Small intestine (tissue), 7 donors: ENCODE measurements at regions not wholly inside any gene's neighbourhood (a gene's known extent, or its start where the extent isn't known, plus 50 kb on each side); places are given as distances from the start of the nearest gene placed in this dataset.

Source experiments
- DNase-seq, 2 donors: peaks; one replicate each; pipeline versions ENCODE4 v3.0.0 to v3.0.0-alpha.2; 2013
- FAIRE-seq: peaks from 2 replicates; lab custom pipeline; 2012; peaks lifted over from hg19 to GRCh38; lab: Jason Lieb, UNC
- H3K27ac ChIP-seq, 3 donors: one replicate each; pipeline ENCODE4 v1.5.1; 2013; ENCODE audit warnings: low read length in 2 of 3, mild to moderate bottlenecking in 2 of 3, control low read depth in 1 of 3, inconsistent platforms in 1 of 3, low read depth in 1 of 3, moderate library complexity in 1 of 3
- H3K27me3 ChIP-seq, 3 donors: one replicate each; pipeline ENCODE4 v1.6.1; 2013; ENCODE audit warnings: low read length in 3 of 3, inconsistent platforms in 1 of 3; ENCODE audit not compliant: control insufficient read depth in 3 of 3, insufficient read depth in 3 of 3
- H3K36me3 ChIP-seq, 3 donors: one replicate each; pipeline ENCODE4 v1.6.1; 2013; ENCODE audit warnings: low read length in 3 of 3, inconsistent platforms in 1 of 3, low read depth in 1 of 3, mild to moderate bottlenecking in 1 of 3, moderate library complexity in 1 of 3; ENCODE audit not compliant: control insufficient read depth in 3 of 3, insufficient read depth in 2 of 3
- H3K4me1 ChIP-seq, 3 donors: one replicate each; pipeline ENCODE4 v1.6.1; 2013; ENCODE audit warnings: low read length in 2 of 3, inconsistent platforms in 1 of 3, low read depth in 1 of 3, mild to moderate bottlenecking in 1 of 3, moderate library complexity in 1 of 3; ENCODE audit not compliant: control insufficient read depth in 3 of 3, insufficient read depth in 2 of 3
- H3K4me3 ChIP-seq, 3 donors: one replicate each; pipeline ENCODE4 v1.5.1; 2013; ENCODE audit warnings: low read length in 3 of 3, control low read depth in 1 of 3, inconsistent platforms in 1 of 3, low read depth in 1 of 3, mild to moderate bottlenecking in 1 of 3, moderate library complexity in 1 of 3
- H3K9me3 ChIP-seq, 2 donors: one replicate each; pipeline ENCODE4 v1.6.1; 2013; ENCODE audit warnings: low read depth in 1 of 2, low read length in 1 of 2; ENCODE audit not compliant: control insufficient read depth in 2 of 2, insufficient read depth in 1 of 2
- WGBS, 3 donors: extraction: QIAGEN DNeasy Blood & Tissue Kit; methylation state at CpG; one replicate each; pipeline ENCODE4 v1.1.7; 2013; 5-methylcytosine and 5-hydroxymethylcytosine counted together
- donor health status: healthy with polysubstance abuse.
- donor health status: control.
- donor health status: control.
- donor health status: Bipolar disorder and iron deficiency.
- donor health status: healthy.

DNA sequence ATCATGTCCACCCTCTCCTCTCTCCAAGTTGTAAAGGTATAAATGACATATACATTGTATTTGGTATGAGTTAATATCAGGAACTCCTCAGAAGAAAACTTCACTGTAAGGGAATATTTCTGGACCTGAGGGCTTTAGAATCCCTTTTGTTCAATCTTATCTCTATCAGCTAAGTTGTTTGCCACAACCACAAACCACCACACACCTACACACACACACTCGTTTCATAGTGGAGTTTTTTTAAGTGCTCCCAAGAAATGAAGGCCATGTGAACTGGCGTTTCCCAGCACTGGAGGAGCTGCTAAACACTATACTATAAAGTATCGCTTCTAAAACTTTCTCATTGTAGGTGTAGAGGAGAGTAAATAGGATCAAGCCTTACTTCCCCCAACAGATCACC, 64.8 kb upstream of the GHITM start:
- Histone ChIP-seq H3K27ac (no peak overlapping the region), H3K36me3 (no peaks in the 10 kb centered on the region), H3K27me3 (peaks cover 0 to 3% (median 0%) of the 10 kb centered on the region in 3 donors), H3K9me3 (no peaks in the 10 kb centered on the region), H3K4me3 (no peak overlapping the region), H3K4me1 (no peaks in the 10 kb centered on the region)
- FAIRE-seq (no peak), DNase-seq (no peak)
- 49 to 66% (median 50%) methylated on average over 3 of the region's 3 CpGs for whole genome bisulfite sequencing, 3 donors

DNA sequence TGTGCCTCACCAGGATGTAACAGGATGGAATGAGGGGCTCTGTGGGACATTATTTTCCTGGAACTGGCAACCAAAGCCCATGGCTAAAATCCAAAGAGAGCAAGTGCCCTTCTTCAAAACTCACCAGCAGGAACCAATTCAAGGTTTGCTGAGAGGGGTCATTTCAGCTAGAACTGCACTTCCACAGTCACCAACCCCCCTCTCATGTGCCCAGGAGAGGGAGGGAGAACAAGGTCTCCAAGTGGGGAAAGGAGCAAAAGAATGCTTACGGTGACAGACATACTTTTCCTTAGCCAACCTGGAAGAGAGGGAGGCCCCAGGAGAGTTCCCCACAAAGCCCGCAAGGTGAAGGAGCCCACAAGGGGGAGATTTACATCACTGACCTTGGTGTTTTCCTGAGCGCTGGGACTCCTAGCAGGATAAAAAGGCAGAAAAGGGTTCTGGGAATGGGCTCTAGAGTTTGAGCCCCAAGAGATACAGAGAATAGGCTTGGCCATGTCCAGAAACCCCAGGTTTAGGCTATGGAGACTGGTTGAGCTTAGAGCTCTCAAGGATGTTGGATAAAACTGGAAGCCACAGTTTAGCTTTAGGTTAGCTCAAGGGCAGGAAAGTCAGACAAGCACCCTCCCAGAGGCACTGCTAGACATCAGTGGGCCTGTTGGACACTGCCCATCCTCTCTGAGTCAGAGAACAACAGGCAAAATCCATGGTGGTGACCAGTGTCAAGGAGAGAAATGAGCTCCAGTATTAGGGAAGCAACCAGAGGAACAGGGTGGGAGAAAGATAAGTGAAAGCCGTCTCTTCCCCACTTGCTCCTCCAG, 63.9 kb upstream of the GHITM start:
- H3K27me3 ChIP-seq, result peaks cover 0 to 3% (median 0%) of the 10 kb centered on the region in 3 donors
- H3K9me3 ChIP-seq, result no peaks in the 10 kb centered on the region
- H3K27ac ChIP-seq, result peak overlapping the region in 1 of 3 donors; percentile 52
- no peaks in the 10 kb centered on the region for H3K36me3 ChIP-seq
- DNase-seq (no peak), FAIRE-seq (no peak)
- WGBS, 3 donors, result 83 to 87% (median 85%) methylated on average over 4 of the region's 4 CpGs
- no peaks in the 10 kb centered on the region for H3K4me1 ChIP-seq
- H3K4me3 ChIP-seq, result no peak overlapping the region

DNA sequence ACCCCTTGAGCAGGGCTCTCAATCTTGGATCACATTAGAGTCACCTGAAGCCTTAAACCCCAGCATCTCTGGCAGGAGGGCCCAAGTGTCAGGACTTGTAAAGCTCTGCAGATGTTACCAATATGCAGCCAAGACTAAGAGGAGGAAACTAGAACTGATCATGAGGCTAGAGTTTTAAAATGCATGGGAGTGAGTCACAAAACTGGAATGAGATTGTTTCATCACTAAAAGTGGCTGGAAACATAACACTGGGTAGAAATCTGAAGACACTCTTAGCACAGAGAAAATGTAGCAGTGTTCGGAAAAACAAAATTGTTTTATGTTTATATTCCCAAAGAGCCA, 63.3 kb upstream of the GHITM start:
- no peak for FAIRE-seq
- no peaks in the 10 kb centered on the region for H3K4me1 ChIP-seq
- no peaks in the 10 kb centered on the region for H3K9me3 ChIP-seq
- H3K27ac ChIP-seq, result peak overlapping the region in 1 of 3 donors; percentile 52
- H3K4me3 ChIP-seq, result no peak overlapping the region
- no peaks in the 10 kb centered on the region for H3K36me3 ChIP-seq
- H3K27me3 ChIP-seq, result peaks cover 0 to 3% (median 0%) of the 10 kb centered on the region in 3 donors
- no peak for DNase-seq
- 75 to 91% (median 90%) methylated on average over 1 of the region's 1 CpG for WGBS, 3 donors

DNA sequence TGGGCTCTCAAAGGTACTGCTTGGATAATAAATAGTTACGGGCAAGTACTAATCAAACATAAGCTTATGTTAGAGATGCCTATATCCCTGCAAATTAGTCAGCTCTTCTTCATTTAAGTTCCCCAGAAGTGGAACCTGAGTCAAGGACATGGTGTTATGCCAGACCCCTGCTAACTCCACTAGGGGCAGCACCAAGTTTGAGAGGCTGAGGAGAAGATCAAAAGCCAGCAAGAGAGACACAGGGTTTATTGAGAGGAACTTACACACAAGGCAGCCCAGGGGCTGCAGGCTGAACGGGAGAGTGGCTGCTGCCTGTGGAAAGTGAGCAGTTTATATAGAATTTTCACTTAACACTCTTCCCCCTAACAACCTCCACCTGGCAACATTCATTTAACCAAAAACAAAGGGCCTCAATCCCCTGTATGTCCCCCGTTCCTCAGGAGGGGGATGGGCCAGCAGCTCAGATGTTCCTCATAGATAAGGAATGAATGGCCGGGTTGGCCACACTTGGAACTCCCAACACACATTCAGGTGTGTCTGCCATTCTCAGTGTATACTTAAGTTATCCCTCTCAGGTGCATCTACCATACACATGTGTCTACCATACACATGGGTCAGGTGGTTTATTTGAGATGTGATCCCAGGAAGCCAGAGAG, 62.6 kb upstream of the GHITM start:
- peaks cover 0 to 3% (median 0%) of the 10 kb centered on the region in 3 donors for H3K27me3 ChIP-seq
- WGBS, 3 donors, result 48 to 65% (median 50%) methylated on average over 4 of the region's 4 CpGs
- no peak overlapping the region for H3K27ac ChIP-seq
- no peak for FAIRE-seq
- DNase-seq, result no peak
- H3K9me3 ChIP-seq, result no peaks in the 10 kb centered on the region
- H3K4me3 ChIP-seq, result no peak overlapping the region
- no peaks in the 10 kb centered on the region for H3K4me1 ChIP-seq
- no peaks in the 10 kb centered on the region for H3K36me3 ChIP-seq

DNA sequence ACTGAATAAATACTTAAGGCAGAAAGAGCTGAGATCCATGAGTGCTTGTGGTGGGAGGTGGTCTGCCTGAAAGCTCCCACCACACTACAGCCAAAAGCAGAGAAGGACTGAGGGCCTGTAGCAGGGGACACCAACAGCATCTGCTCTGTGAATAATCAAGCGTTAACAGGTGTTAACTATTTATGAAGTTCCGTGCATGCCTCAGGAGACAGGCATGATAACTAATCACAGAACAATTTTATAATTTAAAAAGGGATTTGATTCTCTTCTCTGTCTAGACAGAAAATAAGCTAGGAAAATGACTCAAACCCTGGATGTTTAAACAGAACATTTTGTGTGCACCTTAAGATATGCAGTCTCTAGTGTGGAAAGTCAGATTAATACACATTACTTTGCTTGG, 61.5 kb upstream of the GHITM start:
- no peaks in the 10 kb centered on the region for H3K4me1 ChIP-seq
- no peaks in the 10 kb centered on the region for H3K9me3 ChIP-seq
- H3K36me3 ChIP-seq, result no peaks in the 10 kb centered on the region
- no peak for DNase-seq
- FAIRE-seq, result no peak
- no peak overlapping the region for H3K4me3 ChIP-seq
- WGBS, 3 donors, result 81 to 92% (median 88%) methylated on average over 2 of the region's 2 CpGs
- peaks cover 0 to 3% (median 0%) of the 10 kb centered on the region in 3 donors for H3K27me3 ChIP-seq
- no peak overlapping the region for H3K27ac ChIP-seq

GRCh38 chr10:84078771-84079170, 60.5 kb upstream of the GHITM start:
- H3K9me3 ChIP-seq, result no peaks in the 10 kb centered on the region

GRCh38 chr10:84084342-84084741, 55.0 kb upstream of the GHITM start:
- Histone ChIP-seq H3K27ac (no peak overlapping the region), H3K4me3 (no peak overlapping the region), H3K4me1 (no peaks in the 10 kb centered on the region), H3K27me3 (peaks cover 0 to 1% (median 0%) of the 10 kb centered on the region in 3 donors), H3K36me3 (no peaks in the 10 kb centered on the region), H3K9me3 (no peaks in the 10 kb centered on the region)
- DNase-seq, result no peak
- WGBS, 3 donors, result 66 to 97% (median 93%) methylated on average over 3 of the region's 3 CpGs
- no peak for FAIRE-seq

More at GRCh38 chr10:84078771-84079170, 60.5 kb upstream of the GHITM start:
- Histone ChIP-seq H3K27ac (no peak overlapping the region), H3K27me3 (peaks cover 0 to 3% (median 0%) of the 10 kb centered on the region in 3 donors), H3K4me1 (no peaks in the 10 kb centered on the region), H3K4me3 (no peak overlapping the region), H3K36me3 (no peaks in the 10 kb centered on the region)
- FAIRE-seq (no peak), DNase-seq (no peak)

DNA sequence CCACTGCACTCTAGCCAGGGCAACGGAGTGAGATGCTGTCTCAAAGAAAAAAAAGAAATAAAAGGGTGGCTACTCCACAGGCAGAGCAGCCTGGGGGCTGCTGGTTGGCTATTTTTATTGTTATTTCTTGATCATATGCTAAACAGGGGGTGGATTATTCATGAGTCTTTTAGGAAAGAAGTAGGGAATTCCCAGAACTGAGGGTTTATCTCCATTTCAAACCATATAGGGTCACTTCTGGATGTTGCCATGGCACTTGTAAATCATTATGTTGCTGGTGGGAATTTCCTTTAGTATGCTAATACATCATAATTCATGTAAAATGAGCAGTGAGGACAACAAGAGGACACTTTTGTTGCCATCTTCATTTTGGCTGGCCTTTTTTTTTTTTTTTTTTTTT, 52.1 kb upstream of the GHITM start:
- FAIRE-seq (no peak), DNase-seq (no peak)
- 82 to 92% (median 87%) methylated on average over 1 of the region's 1 CpG for WGBS, 3 donors
- Histone ChIP-seq H3K9me3 (no peaks in the 10 kb centered on the region), H3K27me3 (peaks cover 0 to 1% (median 0%) of the 10 kb centered on the region in 3 donors), H3K4me3 (no peak overlapping the region), H3K36me3 (no peaks in the 10 kb centered on the region), H3K4me1 (no peaks in the 10 kb centered on the region), H3K27ac (no peak overlapping the region)
